GM20000 (cell line): ENCODE measurements at regions not wholly inside any gene's neighbourhood (a gene's known extent, or its start where the extent isn't known, plus 50 kb on each side); places are given as distances from the start of the nearest gene placed in this dataset.

ENCODE experiments used
- DNase-seq: peaks from one replicate; pipeline ENCODE4 v3.0.0; 2012; ENCODE audit warnings: low spot score
- TF ChIP-seq, protein P1 (sequence below): IDR thresholded peaks from 2 replicates; pipeline ENCODE4 v1.5.1; 2012; ENCODE audit warnings: mild to moderate bottlenecking, control low read depth; ENCODE audit errors: extremely low read depth, missing control alignments

- no peak for DNase-seq
- TF ChIP-seq, protein P1, sequence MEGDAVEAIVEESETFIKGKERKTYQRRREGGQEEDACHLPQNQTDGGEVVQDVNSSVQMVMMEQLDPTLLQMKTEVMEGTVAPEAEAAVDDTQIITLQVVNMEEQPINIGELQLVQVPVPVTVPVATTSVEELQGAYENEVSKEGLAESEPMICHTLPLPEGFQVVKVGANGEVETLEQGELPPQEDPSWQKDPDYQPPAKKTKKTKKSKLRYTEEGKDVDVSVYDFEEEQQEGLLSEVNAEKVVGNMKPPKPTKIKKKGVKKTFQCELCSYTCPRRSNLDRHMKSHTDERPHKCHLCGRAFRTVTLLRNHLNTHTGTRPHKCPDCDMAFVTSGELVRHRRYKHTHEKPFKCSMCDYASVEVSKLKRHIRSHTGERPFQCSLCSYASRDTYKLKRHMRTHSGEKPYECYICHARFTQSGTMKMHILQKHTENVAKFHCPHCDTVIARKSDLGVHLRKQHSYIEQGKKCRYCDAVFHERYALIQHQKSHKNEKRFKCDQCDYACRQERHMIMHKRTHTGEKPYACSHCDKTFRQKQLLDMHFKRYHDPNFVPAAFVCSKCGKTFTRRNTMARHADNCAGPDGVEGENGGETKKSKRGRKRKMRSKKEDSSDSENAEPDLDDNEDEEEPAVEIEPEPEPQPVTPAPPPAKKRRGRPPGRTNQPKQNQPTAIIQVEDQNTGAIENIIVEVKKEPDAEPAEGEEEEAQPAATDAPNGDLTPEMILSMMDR = no peak
Measured at GRCh38 chr3:34179716-34180115, 381.3 kb downstream of the PDCD6IP start.

DNA sequence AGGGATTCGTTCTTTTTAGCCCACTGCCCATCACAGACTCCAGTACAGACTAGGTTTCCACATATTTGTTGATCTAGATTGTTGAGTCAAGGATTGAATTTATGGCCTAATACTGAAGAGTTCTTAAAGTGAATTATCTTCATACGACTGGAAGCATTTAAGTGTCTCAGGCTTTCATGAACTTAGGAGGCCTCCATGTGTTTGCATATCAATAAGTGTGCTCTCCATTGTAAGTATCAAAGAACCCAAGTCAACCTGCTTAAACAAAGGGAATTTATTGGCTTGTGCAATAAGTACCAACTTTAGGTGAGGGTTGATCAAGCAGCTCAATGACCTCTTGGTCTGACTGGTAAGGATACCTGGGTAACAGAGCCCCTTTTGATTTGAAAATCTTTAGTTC lies 382.1 kb downstream of the PDCD6IP start:
- no peak for DNase-seq
- TF ChIP-seq, protein P1 = no peak

- TF ChIP-seq, protein P1 = no peak
- no peak for DNase-seq
Measured at GRCh38 chr3:34183114-34183513, 384.7 kb downstream of the PDCD6IP start.

DNA sequence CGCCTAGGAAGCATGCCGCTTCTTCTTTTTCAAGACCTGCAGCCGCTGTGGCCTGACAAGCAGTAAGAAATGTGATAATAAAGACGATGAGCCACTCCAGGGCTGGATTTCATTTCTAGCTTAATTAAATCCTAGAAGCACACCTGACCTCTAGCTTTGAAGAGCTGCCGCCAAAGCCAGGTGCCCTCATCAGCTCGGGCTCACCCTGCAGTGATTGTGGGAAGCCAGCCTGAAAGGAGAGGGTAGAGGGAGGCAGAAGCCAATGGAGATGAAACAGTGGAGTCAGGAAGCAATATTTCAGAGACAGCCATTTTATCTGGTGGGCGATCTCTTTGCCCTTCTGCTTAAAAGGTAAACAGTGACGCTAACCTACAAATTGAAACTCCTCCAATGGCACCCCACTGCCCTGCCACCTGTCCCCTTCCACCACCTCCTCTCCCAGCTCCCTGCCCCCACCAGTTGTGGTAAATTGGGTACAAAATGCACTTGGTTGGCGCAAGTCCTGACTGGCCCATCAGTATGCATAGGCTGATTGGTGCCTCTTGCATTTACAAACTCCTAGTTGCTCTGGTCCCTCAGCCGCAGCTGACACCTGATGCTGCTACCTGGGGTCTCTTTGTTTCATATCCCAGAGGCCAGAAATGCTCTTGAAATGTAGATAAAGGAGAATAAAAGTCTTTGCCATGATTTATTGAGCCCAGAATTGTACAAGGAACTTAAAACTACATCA lies 385.3 kb downstream of the PDCD6IP start:
- DNase-seq = no peak
- TF ChIP-seq, protein P1 = no peak

GRCh38 chr3:34185301-34185700 lies 386.9 kb downstream of the PDCD6IP start:
- TF ChIP-seq, protein P1 = no peak
- DNase-seq = no peak

- no peak for DNase-seq
- TF ChIP-seq, protein P1 = no peak
Measured at GRCh38 chr3:34189133-34189532, 390.7 kb downstream of the PDCD6IP start.

DNA sequence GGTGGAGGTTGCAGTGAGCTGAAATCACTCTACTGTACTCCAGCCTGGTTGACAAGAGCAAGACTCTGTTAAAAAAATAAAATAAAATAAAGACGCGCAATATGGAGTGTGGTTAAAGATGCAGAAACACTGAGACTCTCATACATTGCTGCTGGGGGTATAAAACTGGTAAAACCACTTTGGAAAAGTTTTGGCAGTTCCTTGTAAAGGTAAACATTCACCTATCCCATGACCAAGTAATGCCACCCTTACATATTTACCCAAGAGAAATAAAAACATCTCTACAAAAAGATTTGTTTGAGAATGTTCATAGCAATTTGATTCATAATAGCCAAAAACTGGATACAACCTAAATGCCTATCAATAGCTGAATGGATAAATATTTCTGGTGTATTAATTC lies 398.5 kb downstream of the PDCD6IP start:
- DNase-seq = no peak
- TF ChIP-seq, protein P1 = no peak
